ENCODE measurements at regions not wholly inside any gene's neighbourhood (a gene's known extent, or its start where the extent isn't known, plus 50 kb on each side); places are given as distances from the start of the nearest gene placed in this dataset. TPM values are rescaled to one million over a fixed set of nuclear protein-coding genes. Genes with fewer than 3 reads are reported as not detected.

GRCh38 chr3:174791161-174791560, 68.0 kb upstream of the NAALADL2 start:
- no peak overlapping the region for H3K27ac Mint-ChIP-seq
- Histone ChIP-seq H2AFZ (ENCODE audit: insufficient read depth, low read depth, low read length, poor library complexity, severe bottlenecking) (no peak overlapping the region), H4K20me1 (ENCODE audit: insufficient read depth, low read length) (no peaks in the 10 kb centered on the region), H3K27ac (ENCODE audit: low read depth in 1 of 2, low read length in 2 of 2) (no peak overlapping the region), H3K36me3 (replicated peaks in 1 of 2; ENCODE audit: control insufficient read depth in 1 of 2, insufficient read depth in 2 of 2, low read length in 2 of 2) (no peaks in the 10 kb centered on the region), H3K79me2 (ENCODE audit: insufficient read depth, low read length) (no peaks in the 10 kb centered on the region), H3K9ac (ENCODE audit: insufficient read depth, low read length, poor library complexity, severe bottlenecking) (no peak overlapping the region), H3K9me3 (replicated peaks in 1 of 2; ENCODE audit: control insufficient read depth in 1 of 2, insufficient read depth in 1 of 2, low read length in 2 of 2) (no peaks in the 10 kb centered on the region), H3K4me1 (ENCODE audit: control insufficient read depth in 1 of 2, insufficient read depth in 2 of 2, low read length in 2 of 2) (no peaks in the 10 kb centered on the region), H3K4me2 (replicated peaks; ENCODE audit: extremely low read depth, low read length, poor library complexity, severe bottlenecking) (no peak overlapping the region), H3K4me3 (replicated peaks in 1 of 3; ENCODE audit: low read depth in 2 of 3, low read length in 3 of 3) (no peak overlapping the region), H3K27me3 (ENCODE audit: control insufficient read depth in 2 of 2, insufficient read depth in 2 of 2, low read length in 2 of 2) (no peaks in the 10 kb centered on the region)
- WGBS (ENCODE audit: insufficient coverage): no CpG with 5 or more reads among the region's 3 CpGs
- H3K9me3 Mint-ChIP-seq: peaks cover 0 to 3% (median under 1%) of the 10 kb centered on the region in 7 donors
- H3K4me3 Mint-ChIP-seq: no peak overlapping the region
- intact Hi-C loops (cut with micrococcal nuclease): no loop called here
- no peaks in the 10 kb centered on the region for H3K27me3 Mint-ChIP-seq (ENCODE audit: low read depth in 3 of 3)
- no peak for TF ChIP-seq CTCF (IDR thresholded peaks at IDR 0.05)
- H3K4me1 Mint-ChIP-seq: no peaks in the 10 kb centered on the region
- no peaks in the 10 kb centered on the region for H3K36me3 Mint-ChIP-seq
- DNase-seq: no peak

GRCh38 chr3:174792864-174793263, 66.3 kb upstream of the NAALADL2 start:
- H3K27ac ChIP-seq (ENCODE audit: low read depth in 1 of 2, low read length in 2 of 2): no peak overlapping the region
- no CpG with 5 or more reads among the region's 1 CpG for WGBS (ENCODE audit: insufficient coverage)
- intact Hi-C loops (cut with micrococcal nuclease): no loop called here
- H3K4me1 Mint-ChIP-seq: no peaks in the 10 kb centered on the region
- no peaks in the 10 kb centered on the region for H3K36me3 Mint-ChIP-seq
- H3K27me3 Mint-ChIP-seq (ENCODE audit: low read depth in 3 of 3): no peaks in the 10 kb centered on the region
- no peak for TF ChIP-seq CTCF (IDR thresholded peaks at IDR 0.05)
- H3K27me3 ChIP-seq (ENCODE audit: control insufficient read depth in 2 of 2, insufficient read depth in 2 of 2, low read length in 2 of 2): no peaks in the 10 kb centered on the region
- no peak overlapping the region for H3K4me3 Mint-ChIP-seq
- H3K27ac Mint-ChIP-seq: no peak overlapping the region
- no peaks in the 10 kb centered on the region for H4K20me1 ChIP-seq (ENCODE audit: insufficient read depth, low read length)
- no peaks in the 10 kb centered on the region for H3K9me3 ChIP-seq (replicated peaks in 1 of 2; ENCODE audit: control insufficient read depth in 1 of 2, insufficient read depth in 1 of 2, low read length in 2 of 2)
- no peaks in the 10 kb centered on the region for H3K36me3 ChIP-seq (replicated peaks in 1 of 2; ENCODE audit: control insufficient read depth in 1 of 2, insufficient read depth in 2 of 2, low read length in 2 of 2)
- H3K79me2 ChIP-seq (ENCODE audit: insufficient read depth, low read length): no peaks in the 10 kb centered on the region
- no peak overlapping the region for H3K4me2 ChIP-seq (replicated peaks; ENCODE audit: extremely low read depth, low read length, poor library complexity, severe bottlenecking)
- H3K4me3 ChIP-seq (replicated peaks in 1 of 3; ENCODE audit: low read depth in 2 of 3, low read length in 3 of 3): no peak overlapping the region
- H3K9me3 Mint-ChIP-seq: peaks cover 0 to 6% (median 0%) of the 10 kb centered on the region in 7 donors
- H2AFZ ChIP-seq (ENCODE audit: insufficient read depth, low read depth, low read length, poor library complexity, severe bottlenecking): no peak overlapping the region
- no peak overlapping the region for H3K9ac ChIP-seq (ENCODE audit: insufficient read depth, low read length, poor library complexity, severe bottlenecking)
- no peak for DNase-seq
- no peaks in the 10 kb centered on the region for H3K4me1 ChIP-seq (ENCODE audit: control insufficient read depth in 1 of 2, insufficient read depth in 2 of 2, low read length in 2 of 2)

Small RNA genes in the stretch of these regions (small RNA-seq; reads per million reads assigned to genes)
- not detected for gene RN7SKP40 (ENCODE audit: insufficient read length, low read depth)
